SH-SY5Y (cell line): ENCODE measurements at regions not wholly inside any gene's neighbourhood (a gene's known extent, or its start where the extent isn't known, plus 50 kb on each side); places are given as distances from the start of the nearest gene placed in this dataset.

Experiments used
- GATA2 ChIP-seq: IDR thresholded peaks from 2 replicates; pipeline ENCODE4 v1.6.1; 2011; ENCODE audit warnings: mild to moderate bottlenecking, low read depth, low read length
- GATA3 ChIP-seq: IDR thresholded peaks from 2 replicates; pipeline ENCODE4 v1.6.1; 2011; ENCODE audit warnings: low read depth, mild to moderate bottlenecking, low read length, moderate library complexity

DNA sequence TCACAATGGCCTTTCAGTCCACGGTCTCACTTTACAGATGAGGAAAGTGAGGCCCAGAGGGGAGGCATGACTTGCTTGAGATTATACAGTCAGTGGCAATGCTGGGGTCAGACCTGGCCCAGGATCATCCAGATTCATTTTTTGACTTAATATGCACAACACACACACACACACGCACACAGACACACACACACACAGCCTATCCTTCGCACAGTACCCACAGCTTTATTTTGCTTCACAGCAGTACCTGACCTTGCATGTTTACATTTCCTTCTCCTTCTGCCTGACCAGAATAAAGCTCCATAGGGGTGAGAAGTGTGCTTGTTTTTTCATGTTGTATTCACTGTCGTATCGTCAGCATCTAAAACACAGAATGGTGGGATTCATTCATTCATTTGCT is 79.8 kb downstream of the VEGFA start:
- TF ChIP-seq GATA2: no peak
- no peak for TF ChIP-seq GATA3

GRCh38 chr6:43848671-43849391 is 78.8 kb downstream of the VEGFA start:
- TF ChIP-seq GATA2: no peak
- TF ChIP-seq GATA3: no peak

GRCh38 chr6:43847741-43848630 is 78.0 kb downstream of the VEGFA start:
- TF ChIP-seq GATA2 (peak; percentile 55; the same call in 1 of the 2 replicates), GATA3 (no peak)

DNA sequence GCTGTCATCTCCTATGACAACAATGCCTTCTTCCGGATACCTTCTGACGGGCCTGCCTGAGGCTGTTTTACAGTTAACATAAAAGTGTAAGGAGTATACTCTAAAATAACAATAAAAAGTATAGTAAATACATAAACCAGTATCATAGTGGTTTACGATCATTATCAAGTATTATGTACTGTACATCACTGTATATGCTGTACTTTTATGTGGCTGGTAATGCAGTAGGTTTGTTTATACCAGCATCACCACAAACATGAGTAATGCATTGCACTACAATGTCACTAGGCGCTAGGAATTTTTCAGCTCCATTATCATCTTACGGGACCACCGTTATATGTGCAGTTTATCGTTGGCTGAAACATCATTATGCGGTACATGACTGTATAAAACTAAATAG is 76.5 kb downstream of the VEGFA start:
- TF ChIP-seq GATA2 (no peak), GATA3 (no peak)

DNA sequence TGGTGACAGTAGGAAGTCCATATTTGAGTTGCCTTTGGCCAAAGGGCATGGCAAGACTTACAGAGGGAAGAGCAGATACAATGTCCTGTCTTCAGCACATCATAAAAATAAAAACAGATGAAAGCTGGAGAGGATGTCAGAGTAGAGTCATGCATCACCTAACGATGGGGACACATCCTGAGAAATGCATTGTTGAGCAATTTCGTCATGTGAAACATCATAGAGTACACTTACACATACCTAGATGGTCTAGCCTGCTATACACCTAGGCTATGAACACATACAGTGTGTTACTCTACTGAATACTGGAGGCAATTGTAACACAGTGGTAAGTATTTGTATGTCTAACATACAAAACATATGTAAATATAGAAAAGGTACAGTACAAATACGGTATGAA is 75.6 kb downstream of the VEGFA start:
- TF ChIP-seq GATA3: no peak
- TF ChIP-seq GATA2: no peak

DNA sequence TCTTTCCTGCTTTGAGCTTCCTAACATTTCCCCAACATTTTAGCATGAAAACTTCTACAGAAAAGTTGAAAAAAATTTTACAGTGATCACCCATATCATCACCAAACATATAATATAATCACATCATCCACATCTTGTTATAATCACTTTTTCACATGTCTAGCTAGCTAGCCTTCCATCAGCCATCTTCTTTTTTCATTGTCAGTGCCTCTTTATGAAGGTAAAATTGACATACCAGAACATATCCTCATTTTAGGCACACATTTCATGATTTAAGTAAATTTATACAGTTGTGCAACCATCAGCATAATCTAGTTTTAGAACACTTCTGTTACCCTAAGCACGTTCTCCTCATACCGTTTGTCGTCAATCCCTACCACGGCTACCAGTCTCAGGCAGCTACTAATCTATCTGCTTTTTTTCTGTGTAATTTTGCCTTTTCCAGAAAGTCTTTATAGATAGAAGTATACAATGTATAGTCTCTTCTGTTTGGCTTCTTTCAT is 73.7 kb downstream of the VEGFA start:
- TF ChIP-seq GATA2 (no peak), GATA3 (no peak)

GRCh38 chr6:43843097-43843645 is 73.2 kb downstream of the VEGFA start:
- TF ChIP-seq GATA2 (no peak), GATA3 (no peak)

DNA sequence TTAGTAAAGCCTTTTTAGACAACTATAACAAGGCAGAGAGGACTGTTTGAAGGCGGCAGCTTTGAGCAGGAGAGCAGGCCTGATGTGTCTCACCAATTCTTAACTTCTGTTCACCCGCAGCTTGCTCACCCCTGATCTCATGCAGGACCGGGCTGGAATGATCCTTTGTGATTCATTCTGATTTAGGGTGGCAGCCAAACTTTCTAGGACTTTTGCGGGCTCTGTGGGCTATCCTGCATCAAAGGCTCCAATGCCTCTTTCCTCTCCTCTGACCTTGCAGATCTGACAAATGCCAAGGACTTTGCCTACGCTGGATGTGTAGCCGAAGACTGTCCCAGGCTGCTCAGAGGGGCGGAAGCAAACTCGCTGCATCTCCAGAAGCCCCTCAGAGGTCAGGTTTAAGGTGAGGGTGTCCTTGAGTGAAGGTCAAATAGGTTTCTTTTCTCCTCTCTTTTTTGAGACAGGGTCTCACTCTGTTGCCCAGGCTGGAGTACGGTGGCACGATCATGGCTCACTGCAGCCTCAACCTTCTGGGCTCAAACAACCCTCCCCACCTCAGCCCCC is 72.3 kb downstream of the VEGFA start:
- no peak for TF ChIP-seq GATA3
- TF ChIP-seq GATA2: no peak

DNA sequence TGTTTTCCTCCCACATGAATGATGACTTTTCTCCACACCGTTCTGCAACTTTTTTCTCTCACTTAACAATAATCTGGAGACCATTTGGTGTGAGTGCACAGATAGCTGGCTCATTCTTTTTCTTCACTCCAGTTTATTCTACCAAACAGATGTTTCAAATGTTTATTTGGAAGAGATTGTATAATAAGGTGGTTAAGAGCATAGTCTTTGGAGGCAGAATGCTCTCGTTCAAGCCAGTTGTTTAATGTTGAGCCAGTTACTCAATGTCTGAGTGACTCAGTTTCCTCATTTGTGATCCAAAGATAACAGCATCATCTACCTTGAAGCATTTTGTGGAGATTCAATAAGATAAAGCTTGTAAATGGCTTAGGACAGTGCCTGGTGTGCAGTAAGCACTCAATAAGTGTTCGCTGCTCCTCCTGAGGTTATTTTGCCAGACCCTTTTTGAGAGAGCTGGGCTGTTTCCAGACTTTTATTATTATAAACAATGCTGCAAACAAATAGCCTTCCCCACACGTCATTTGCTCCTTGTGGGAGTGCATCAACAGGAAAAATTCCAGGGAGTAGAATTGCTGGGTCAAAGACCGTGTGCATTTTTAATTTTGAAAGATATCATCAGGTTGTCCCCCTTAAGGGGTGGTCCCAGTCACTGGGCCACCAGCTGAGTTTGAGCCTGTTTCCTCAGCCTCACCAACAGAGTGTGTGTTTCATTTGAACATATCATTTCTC is 70.6 kb downstream of the VEGFA start:
- TF ChIP-seq GATA3: no peak
- no peak for TF ChIP-seq GATA2

DNA sequence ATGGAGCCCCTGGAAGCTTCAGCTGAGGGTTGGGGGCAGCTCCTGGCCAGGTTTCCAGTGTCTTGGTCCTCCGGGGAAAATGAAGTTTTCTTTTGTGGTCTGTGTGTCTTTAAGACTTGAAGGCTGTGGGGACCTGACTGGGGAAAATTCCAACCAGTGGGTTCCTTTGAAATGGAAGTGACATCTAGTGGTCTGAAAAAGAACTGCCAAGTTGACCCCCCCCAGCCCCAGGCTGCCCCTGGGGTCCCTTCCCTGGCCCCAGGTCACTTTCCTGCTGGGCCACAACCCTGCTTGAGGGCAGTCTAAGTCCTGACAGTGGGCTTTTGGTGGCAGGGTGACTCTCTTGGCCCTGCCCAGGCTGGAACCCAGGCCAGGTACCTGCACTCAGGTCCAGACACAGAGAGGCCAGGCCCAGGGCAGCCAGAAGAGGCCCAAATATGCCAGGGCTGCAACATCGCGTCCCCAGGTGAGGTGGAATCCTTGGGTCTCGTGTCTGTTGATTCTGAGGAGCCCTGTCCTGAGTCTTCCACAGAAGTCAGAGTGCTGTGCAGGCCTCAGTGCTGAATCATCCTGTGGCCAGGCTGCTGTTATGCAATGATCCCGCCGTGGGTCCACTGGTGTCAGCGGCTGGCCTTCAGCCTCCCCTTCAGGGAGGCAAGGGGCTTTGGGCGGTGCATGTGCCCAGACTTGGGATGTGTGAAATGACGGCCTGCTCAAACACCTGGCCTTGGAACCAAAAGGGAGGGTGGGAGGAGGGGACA is 68.4 kb downstream of the VEGFA start:
- TF ChIP-seq GATA3 (no peak), GATA2 (no peak)

DNA sequence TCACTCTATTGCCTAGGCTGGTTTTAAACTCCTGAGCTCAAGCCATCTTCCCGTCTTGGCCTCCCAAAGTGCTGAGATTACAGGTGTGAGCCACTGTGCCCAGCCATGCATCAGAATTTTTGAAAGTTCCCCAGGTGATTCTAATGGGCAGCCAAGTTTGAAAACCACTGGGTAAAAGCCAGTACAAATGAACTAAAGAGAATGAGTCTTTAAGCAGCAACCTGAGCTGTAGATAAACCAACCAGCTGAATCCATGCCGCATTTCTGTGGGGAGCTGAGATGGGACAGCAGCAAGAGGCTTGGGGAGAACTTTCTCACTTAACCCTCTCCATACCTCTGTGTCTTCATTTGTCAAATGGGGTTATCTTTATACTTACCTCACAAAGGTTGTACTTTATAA is 67.5 kb downstream of the VEGFA start:
- TF ChIP-seq GATA2 (no peak), GATA3 (no peak)

DNA sequence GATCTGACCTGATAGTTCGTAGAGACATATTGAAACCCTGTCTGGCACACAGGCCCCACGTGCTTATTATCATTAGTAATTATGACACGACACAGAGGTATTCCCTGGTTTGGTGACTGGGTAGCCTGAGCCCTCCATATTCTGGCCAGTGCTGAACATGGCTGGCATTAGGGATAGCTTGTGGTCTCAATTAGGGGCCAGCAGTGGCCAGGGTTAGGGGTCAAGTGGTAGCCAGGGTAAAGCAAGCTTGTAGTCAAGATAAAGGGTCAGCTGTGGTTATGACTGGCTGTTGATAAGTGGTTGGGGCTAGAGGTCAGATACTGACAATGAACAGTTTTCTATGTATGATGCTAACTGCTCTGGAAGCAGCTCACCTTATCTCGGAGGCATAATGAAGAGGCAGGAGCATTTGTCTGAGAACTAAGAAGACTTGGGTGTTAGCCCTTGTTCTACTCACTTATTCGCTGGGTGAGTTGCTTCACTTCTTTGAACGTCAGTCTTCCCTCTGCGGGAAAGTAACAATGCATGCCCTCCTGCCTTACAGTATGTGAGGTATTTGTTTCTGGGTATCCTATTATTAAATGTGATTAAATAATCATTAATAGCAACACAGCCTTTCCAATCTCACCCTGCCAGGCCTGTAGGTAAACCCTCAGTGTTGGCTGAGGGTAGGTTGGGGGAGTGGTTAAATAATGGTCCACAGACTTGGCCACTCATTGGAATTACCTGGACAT is 66.7 kb downstream of the VEGFA start:
- TF ChIP-seq GATA2: no peak
- TF ChIP-seq GATA3: no peak
